Breast epithelium (tissue), 3 donors: ENCODE measurements at regions not wholly inside any gene's neighbourhood (a gene's known extent, or its start where the extent isn't known, plus 50 kb on each side); places are given as distances from the start of the nearest gene placed in this dataset.

Source experiments
- POLR2A ChIP-seq: fragments of 450-650 bp; IDR thresholded peaks from one replicate; pipeline ENCODE4 v1.6.1; 2016; ENCODE audit warnings: antibody characterized with exemption, mild to moderate bottlenecking, moderate library complexity
- TF ChIP-seq, protein P1 (sequence below), 3 donors: fragments of 450-650 bp; IDR thresholded peaks; one replicate each; pipeline ENCODE4 v1.5.1; 2016 to 2017; ENCODE audit warnings: antibody characterized with exemption in 3 of 3, mild to moderate bottlenecking in 3 of 3, moderate library complexity in 3 of 3

DNA sequence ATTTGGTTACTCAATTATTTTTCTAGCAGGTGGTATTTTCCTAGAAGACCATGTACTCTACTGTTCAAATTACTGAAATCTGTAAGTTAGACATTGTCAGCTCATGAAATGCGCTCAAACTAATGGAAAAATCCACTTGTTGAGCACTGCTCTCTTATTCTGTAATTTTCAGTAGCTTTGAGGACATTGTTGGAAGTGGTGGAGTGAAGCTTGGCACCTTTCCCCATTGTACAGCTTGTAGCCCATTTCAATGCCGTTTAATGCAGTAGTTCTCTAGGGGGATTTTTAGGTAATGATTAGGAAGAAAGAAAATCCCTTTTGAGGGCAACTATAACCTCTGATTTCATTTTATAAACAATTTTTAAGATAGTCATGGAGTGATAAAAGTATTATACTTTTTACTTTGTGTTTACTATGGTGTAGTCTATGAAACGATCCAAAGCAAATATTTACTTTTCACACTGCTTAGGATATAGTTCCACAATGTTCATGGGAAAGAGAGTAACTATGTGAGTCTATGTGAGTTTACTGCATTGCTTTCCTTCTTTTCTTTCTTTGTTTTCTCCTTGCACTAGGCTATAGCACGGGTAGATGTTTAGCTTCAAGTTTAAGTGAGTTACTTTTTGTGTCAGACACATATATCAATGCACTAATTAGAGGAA lies 165.8 kb upstream of the ANKH start:
- TF ChIP-seq, protein P1, sequence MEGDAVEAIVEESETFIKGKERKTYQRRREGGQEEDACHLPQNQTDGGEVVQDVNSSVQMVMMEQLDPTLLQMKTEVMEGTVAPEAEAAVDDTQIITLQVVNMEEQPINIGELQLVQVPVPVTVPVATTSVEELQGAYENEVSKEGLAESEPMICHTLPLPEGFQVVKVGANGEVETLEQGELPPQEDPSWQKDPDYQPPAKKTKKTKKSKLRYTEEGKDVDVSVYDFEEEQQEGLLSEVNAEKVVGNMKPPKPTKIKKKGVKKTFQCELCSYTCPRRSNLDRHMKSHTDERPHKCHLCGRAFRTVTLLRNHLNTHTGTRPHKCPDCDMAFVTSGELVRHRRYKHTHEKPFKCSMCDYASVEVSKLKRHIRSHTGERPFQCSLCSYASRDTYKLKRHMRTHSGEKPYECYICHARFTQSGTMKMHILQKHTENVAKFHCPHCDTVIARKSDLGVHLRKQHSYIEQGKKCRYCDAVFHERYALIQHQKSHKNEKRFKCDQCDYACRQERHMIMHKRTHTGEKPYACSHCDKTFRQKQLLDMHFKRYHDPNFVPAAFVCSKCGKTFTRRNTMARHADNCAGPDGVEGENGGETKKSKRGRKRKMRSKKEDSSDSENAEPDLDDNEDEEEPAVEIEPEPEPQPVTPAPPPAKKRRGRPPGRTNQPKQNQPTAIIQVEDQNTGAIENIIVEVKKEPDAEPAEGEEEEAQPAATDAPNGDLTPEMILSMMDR (IDR thresholded peaks at IDR 0.05), result no peak
- no peak for TF ChIP-seq POLR2A
